Fibroblast of pulmonary artery (primary cell): ENCODE measurements at regions not wholly inside any gene's neighbourhood (a gene's known extent, or its start where the extent isn't known, plus 50 kb on each side); places are given as distances from the start of the nearest gene placed in this dataset.

ENCODE experiments used
- DNase-seq: peaks from one replicate; pipeline ENCODE4 v3.0.0-alpha.2; 2010; ENCODE audit warnings: low read depth
- H3K4me3 ChIP-seq: replicated peaks from 2 replicates; pipeline ENCODE4 v1.5.1; 2011; ENCODE audit warnings: low read depth, mild to moderate bottlenecking, control low read depth, low read length, moderate library complexity
- TF ChIP-seq, protein P1 (sequence below): IDR thresholded peaks from 2 replicates; pipeline ENCODE4 v1.5.1; 2011; ENCODE audit warnings: mild to moderate bottlenecking, control low read depth, low read length, inconsistent platforms; ENCODE audit errors: missing control alignments

DNA sequence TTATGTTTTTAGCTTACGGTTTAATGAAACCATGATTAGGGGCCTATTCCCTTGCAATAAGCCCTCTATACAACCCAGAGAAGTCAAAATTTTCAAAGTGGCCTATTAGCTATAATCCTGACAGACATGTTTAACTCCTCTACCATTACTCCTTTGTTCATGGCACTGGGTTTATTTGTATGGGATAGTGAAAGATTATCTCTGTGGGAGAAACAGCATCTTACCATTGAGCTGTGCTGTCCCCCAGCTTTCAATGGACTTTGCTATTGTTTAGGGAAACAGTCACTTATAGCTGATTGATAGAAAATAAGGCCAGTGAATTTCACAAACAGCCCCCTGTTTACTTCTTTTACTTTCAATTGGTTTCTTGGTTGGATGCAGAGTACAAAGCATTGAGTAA is 675.2 kb upstream of the GCFC2 start:
- TF ChIP-seq, protein P1, sequence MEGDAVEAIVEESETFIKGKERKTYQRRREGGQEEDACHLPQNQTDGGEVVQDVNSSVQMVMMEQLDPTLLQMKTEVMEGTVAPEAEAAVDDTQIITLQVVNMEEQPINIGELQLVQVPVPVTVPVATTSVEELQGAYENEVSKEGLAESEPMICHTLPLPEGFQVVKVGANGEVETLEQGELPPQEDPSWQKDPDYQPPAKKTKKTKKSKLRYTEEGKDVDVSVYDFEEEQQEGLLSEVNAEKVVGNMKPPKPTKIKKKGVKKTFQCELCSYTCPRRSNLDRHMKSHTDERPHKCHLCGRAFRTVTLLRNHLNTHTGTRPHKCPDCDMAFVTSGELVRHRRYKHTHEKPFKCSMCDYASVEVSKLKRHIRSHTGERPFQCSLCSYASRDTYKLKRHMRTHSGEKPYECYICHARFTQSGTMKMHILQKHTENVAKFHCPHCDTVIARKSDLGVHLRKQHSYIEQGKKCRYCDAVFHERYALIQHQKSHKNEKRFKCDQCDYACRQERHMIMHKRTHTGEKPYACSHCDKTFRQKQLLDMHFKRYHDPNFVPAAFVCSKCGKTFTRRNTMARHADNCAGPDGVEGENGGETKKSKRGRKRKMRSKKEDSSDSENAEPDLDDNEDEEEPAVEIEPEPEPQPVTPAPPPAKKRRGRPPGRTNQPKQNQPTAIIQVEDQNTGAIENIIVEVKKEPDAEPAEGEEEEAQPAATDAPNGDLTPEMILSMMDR = no peak
- no peak overlapping the region for H3K4me3 ChIP-seq
- no peak for DNase-seq

- no peak overlapping the region for H3K4me3 ChIP-seq
- no peak for DNase-seq
- TF ChIP-seq, protein P1 = no peak
Measured at GRCh38 chr2:76381624-76382023, 670.9 kb upstream of the GCFC2 start.

DNA sequence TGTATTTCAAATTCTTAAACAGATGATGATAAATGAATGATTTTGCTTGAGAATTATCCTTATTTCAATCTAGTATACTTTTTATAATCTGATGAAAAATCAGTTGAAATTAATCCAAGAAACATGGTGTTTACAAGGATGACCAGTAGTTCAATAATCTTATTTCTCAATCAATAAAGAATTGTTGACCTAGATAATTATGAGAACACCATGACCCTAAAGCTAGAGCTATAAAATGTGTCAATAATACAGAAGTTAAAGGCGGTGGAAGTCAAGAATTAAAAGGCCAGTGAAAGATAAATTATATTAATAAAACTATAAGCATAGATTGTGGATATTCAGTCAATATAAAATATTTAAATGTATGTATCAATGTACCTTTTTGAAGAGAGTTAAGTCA is 667.4 kb upstream of the GCFC2 start:
- DNase-seq = no peak
- TF ChIP-seq, protein P1 = no peak
- no peak overlapping the region for H3K4me3 ChIP-seq

- H3K4me3 ChIP-seq = no peak overlapping the region
- DNase-seq = no peak
- TF ChIP-seq, protein P1 = no peak
Measured at GRCh38 chr2:76341439-76341838, 630.7 kb upstream of the GCFC2 start.

DNA sequence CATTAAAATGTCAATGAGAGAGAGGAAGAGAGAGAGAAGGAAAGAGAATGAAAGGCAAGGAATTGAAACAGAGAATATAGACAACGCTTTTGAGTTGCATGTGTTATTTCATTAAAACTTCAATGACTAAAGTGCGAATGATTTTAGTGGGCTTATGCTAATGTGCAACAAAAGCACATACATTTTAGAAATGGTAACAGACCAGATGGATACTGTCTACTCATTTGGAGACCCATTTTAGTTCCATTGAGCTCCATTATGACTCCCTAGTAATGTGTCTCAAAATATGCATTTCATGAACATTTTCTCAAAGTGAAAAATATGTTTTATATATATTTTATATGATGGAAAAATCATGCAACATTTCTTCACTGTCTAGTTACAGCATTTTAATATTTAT is 622.2 kb upstream of the GCFC2 start:
- no peak overlapping the region for H3K4me3 ChIP-seq
- TF ChIP-seq, protein P1 = no peak
- no peak for DNase-seq

DNA sequence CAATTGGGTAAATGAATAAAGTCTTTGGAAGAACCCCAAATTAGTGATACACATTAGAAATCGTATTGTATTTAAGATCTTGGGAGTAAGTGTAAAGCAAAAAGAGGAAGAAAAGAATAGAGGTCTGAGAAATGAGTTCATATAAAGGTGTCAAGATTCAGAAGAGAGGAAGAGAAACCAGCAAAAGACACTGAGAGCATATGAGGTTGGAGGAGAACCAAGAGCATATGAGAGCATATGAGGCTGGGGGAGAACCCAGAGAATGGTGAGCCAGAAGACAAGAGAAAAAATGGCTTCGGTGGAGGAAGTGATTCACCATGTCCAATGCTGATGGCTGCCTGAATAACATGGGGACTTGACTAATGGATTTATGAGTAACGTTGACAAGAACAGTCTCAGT is 620.1 kb upstream of the GCFC2 start:
- TF ChIP-seq, protein P1 = no peak
- H3K4me3 ChIP-seq = no peak overlapping the region
- DNase-seq = no peak

- TF ChIP-seq, protein P1 = no peak
- no peak for DNase-seq
- H3K4me3 ChIP-seq = no peak overlapping the region
Measured at GRCh38 chr2:76326636-76327035, 615.9 kb upstream of the GCFC2 start.
